Hepatocyte (in vitro differentiated cells): ENCODE measurements at regions not wholly inside any gene's neighbourhood (a gene's known extent, or its start where the extent isn't known, plus 50 kb on each side); places are given as distances from the start of the nearest gene placed in this dataset.

ENCODE experiments used
- DNase-seq: peaks from one replicate; pipeline ENCODE4 v3.0.0-alpha.2; 2016; ENCODE audit warnings: low spot score
- H2AFZ ChIP-seq: fragments of 200-600 bp; sonication (generic); 2 replicates; pipeline ENCODE4 v1.6.0; 2016; ENCODE audit warnings: antibody characterized with exemption, mild to moderate bottlenecking
- H3K27ac ChIP-seq: fragments of 200-600 bp; sonication (generic); 2 replicates; pipeline ENCODE4 v1.5.1; 2016; ENCODE audit warnings: mild to moderate bottlenecking
- H3K27me3 ChIP-seq: fragments of 200-600 bp; sonication (generic); 2 replicates; pipeline ENCODE4 v1.6.1; 2016
- H3K36me3 ChIP-seq: fragments of 200-600 bp; sonication (generic); replicated peaks from 2 replicates; pipeline ENCODE4 v1.5.1; 2016; ENCODE audit warnings: low read depth; ENCODE audit not compliant: insufficient read depth
- H3K4me1 ChIP-seq: fragments of 200-600 bp; sonication (generic); 2 replicates; pipeline ENCODE4 v1.5.1; 2016; ENCODE audit warnings: mild to moderate bottlenecking, moderate library complexity; ENCODE audit not compliant: insufficient read depth
- H3K4me2 ChIP-seq: fragments of 200-600 bp; sonication (generic); 2 replicates; pipeline ENCODE4 v1.6.0; 2016
- H3K4me3 ChIP-seq: fragments of 200-600 bp; sonication (generic); 2 replicates; pipeline ENCODE4 v1.5.1; 2016; ENCODE audit warnings: mild to moderate bottlenecking
- H3K79me2 ChIP-seq: fragments of 200-600 bp; sonication (generic); 2 replicates; pipeline ENCODE4 v1.6.0; 2017; ENCODE audit warnings: mild to moderate bottlenecking
- H3K9me2 ChIP-seq: fragments of 200-600 bp; sonication (generic); replicated peaks from 2 replicates; pipeline ENCODE4 v1.6.0; 2017; ENCODE audit warnings: mild to moderate bottlenecking; ENCODE audit not compliant: insufficient read depth
- H3K9me3 ChIP-seq: fragments of 200-600 bp; sonication (generic); 2 replicates; pipeline ENCODE4 v1.5.1; 2016; ENCODE audit warnings: low read depth, mild to moderate bottlenecking
- H4K20me1 ChIP-seq: fragments of 200-600 bp; sonication (generic); 2 replicates; pipeline ENCODE4 v1.6.0; 2016; ENCODE audit warnings: mild to moderate bottlenecking; ENCODE audit not compliant: insufficient read depth, poor library complexity, severe bottlenecking
- EZH2 ChIP-seq: fragments of 200-600 bp; sonication (generic); IDR thresholded peaks from 2 replicates; pipeline ENCODE4 v1.6.1; 2016; ENCODE audit warnings: antibody characterized with exemption, mild to moderate bottlenecking, borderline replicate concordance
- EZH2phosphoT487 ChIP-seq: fragments of 200-600 bp; sonication (generic); IDR thresholded peaks from one replicate; pipeline ENCODE4 v1.6.1; 2018; ENCODE audit warnings: antibody characterized with exemption, mild to moderate bottlenecking, low read depth, moderate library complexity; ENCODE audit not compliant: unreplicated experiment, severe bottlenecking
- WGBS: methylation state at CpG from one replicate; pipeline ENCODE4 v1.1.6; 2016; ENCODE audit warnings: low lambda C conversion rate; ENCODE audit errors: missing lambda C conversion rate; 5-methylcytosine and 5-hydroxymethylcytosine counted together
- TF ChIP-seq, protein P1 (sequence below): fragments of 200-600 bp; sonication (generic); IDR thresholded peaks from 2 replicates; pipeline ENCODE4 v1.5.1; 2016; ENCODE audit warnings: antibody characterized with exemption, mild to moderate bottlenecking; ENCODE audit not compliant: poor library complexity

- Histone ChIP-seq H4K20me1 (no peaks in the 10 kb centered on the region), H2AFZ (no peak overlapping the region), H3K4me1 (no peaks in the 10 kb centered on the region), H3K9me3 (no peaks in the 10 kb centered on the region), H3K27ac (no peak overlapping the region), H3K9me2 (no peaks in the 10 kb centered on the region), H3K27me3 (no peaks in the 10 kb centered on the region), H3K4me2 (no peak overlapping the region), H3K79me2 (no peaks in the 10 kb centered on the region), H3K4me3 (no peak overlapping the region), H3K36me3 (no peaks in the 10 kb centered on the region)
- no peak for DNase-seq
- TF ChIP-seq EZH2phosphoT487 (no peak), EZH2 (no peak)
- TF ChIP-seq, protein P1, sequence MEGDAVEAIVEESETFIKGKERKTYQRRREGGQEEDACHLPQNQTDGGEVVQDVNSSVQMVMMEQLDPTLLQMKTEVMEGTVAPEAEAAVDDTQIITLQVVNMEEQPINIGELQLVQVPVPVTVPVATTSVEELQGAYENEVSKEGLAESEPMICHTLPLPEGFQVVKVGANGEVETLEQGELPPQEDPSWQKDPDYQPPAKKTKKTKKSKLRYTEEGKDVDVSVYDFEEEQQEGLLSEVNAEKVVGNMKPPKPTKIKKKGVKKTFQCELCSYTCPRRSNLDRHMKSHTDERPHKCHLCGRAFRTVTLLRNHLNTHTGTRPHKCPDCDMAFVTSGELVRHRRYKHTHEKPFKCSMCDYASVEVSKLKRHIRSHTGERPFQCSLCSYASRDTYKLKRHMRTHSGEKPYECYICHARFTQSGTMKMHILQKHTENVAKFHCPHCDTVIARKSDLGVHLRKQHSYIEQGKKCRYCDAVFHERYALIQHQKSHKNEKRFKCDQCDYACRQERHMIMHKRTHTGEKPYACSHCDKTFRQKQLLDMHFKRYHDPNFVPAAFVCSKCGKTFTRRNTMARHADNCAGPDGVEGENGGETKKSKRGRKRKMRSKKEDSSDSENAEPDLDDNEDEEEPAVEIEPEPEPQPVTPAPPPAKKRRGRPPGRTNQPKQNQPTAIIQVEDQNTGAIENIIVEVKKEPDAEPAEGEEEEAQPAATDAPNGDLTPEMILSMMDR: no peak
- 60% methylated on average over 3 of the region's 3 CpGs for WGBS
Measured at GRCh38 chr10:61822781-61823230, 78.7 kb upstream of the ARID5B start.

DNA sequence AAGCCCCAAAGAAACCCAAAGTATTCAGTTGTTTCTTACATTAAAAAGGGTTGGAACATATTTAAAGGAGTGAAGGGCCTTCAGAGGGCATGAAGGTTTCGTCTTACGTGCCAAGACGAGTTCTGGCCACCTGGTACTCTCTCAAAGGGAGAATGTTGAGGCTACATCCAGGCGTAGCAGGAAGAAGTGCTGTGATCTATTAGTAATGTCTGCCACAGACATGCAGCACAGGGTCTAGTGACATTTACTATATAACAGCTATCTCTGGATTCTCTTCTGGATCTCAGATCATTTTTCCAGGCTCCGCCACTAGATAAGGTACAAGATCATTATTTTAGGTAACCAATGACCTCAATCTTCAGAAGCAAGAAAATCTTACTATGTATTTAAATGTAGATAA is 76.5 kb upstream of the ARID5B start:
- Histone ChIP-seq H3K9me2 (no peaks in the 10 kb centered on the region), H3K79me2 (no peaks in the 10 kb centered on the region), H2AFZ (no peak overlapping the region), H4K20me1 (no peaks in the 10 kb centered on the region), H3K9me3 (no peaks in the 10 kb centered on the region), H3K27me3 (no peaks in the 10 kb centered on the region), H3K4me1 (no peaks in the 10 kb centered on the region), H3K27ac (no peak overlapping the region), H3K4me3 (no peak overlapping the region), H3K36me3 (no peaks in the 10 kb centered on the region), H3K4me2 (no peak overlapping the region)
- DNase-seq: no peak
- WGBS: 88% methylated on average over 5 of the region's 5 CpGs
- TF ChIP-seq, protein P1: no peak
- no peak for TF ChIP-seq EZH2
- no peak for TF ChIP-seq EZH2phosphoT487

GRCh38 chr10:61825628-61826027 is 75.9 kb upstream of the ARID5B start:
- TF ChIP-seq EZH2: no peak
- TF ChIP-seq, protein P1: no peak
- no peak for TF ChIP-seq EZH2phosphoT487
- H3K27ac ChIP-seq: no peak overlapping the region
- WGBS: 89% methylated on average over 4 of the region's 4 CpGs
- no peak for DNase-seq
- no peaks in the 10 kb centered on the region for H3K4me1 ChIP-seq
- no peaks in the 10 kb centered on the region for H3K9me3 ChIP-seq
- no peaks in the 10 kb centered on the region for H3K79me2 ChIP-seq
- H3K4me2 ChIP-seq: no peak overlapping the region
- no peaks in the 10 kb centered on the region for H3K27me3 ChIP-seq
- H3K4me3 ChIP-seq: no peak overlapping the region
- no peak overlapping the region for H2AFZ ChIP-seq
- H4K20me1 ChIP-seq: no peaks in the 10 kb centered on the region
- H3K36me3 ChIP-seq: no peaks in the 10 kb centered on the region
- H3K9me2 ChIP-seq: no peaks in the 10 kb centered on the region

DNA sequence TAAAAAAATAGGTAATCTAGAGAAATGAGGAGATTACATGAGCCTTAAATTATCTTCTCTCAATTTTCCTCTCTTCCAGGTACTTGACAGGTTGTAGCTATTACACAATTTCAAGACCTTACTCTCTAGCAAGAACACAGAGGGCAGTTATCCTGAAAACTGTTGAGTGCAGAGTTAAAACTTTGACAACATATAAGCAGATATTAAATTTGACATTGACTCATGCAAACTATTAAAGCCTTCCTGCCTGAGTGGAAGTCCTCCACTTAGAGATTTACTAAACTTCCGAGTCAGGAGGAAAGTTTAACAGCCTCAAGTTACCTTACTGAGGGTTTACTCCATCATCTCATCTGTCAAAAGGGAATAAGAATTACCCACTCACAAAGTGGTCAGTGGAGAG is 73.5 kb upstream of the ARID5B start:
- Histone ChIP-seq H3K9me3 (no peaks in the 10 kb centered on the region), H2AFZ (no peak overlapping the region), H3K27me3 (no peaks in the 10 kb centered on the region), H3K27ac (no peak overlapping the region), H3K79me2 (no peaks in the 10 kb centered on the region), H4K20me1 (no peaks in the 10 kb centered on the region), H3K4me2 (no peak overlapping the region), H3K36me3 (no peaks in the 10 kb centered on the region), H3K4me3 (no peak overlapping the region), H3K9me2 (no peaks in the 10 kb centered on the region), H3K4me1 (no peaks in the 10 kb centered on the region)
- TF ChIP-seq, protein P1: no peak
- DNase-seq: no peak
- 74% methylated on average over 1 of the region's 1 CpG for WGBS
